ENCODE measurements at regions not wholly inside any gene's neighbourhood (a gene's known extent, or its start where the extent isn't known, plus 50 kb on each side); places are given as distances from the start of the nearest gene placed in this dataset.
"Not testable (repeated sequence)": the region's sequence is repeated elsewhere in the genome, so short reads cannot be mapped to it uniquely, and the experiment has no call there.

DNA sequence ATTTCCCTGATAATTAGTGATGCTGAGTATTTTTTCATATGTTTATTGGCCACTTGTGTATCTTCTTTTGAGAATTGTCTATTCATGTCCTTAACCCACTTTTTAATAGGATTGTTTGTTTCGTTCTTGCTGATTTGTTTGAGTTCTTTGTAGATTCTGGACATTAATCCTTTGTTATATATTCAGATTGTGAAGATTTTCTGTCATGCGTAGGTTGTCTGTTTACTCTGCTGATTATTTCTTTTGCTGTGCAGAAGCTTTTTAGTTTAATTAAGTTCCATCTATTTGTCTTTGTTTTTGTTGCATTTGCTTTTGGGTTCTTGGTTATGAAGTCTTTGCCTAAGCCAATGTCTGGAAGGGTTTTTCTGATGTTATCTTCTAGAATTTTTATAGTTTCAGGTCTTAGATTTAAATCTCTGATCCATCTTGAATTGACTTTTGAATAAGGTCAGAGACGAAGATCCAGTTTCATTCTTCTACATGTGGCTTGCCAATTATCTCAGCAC is 438.4 kb upstream of the TBL1XR1 start:
- TF ChIP-seq, protein P1, sequence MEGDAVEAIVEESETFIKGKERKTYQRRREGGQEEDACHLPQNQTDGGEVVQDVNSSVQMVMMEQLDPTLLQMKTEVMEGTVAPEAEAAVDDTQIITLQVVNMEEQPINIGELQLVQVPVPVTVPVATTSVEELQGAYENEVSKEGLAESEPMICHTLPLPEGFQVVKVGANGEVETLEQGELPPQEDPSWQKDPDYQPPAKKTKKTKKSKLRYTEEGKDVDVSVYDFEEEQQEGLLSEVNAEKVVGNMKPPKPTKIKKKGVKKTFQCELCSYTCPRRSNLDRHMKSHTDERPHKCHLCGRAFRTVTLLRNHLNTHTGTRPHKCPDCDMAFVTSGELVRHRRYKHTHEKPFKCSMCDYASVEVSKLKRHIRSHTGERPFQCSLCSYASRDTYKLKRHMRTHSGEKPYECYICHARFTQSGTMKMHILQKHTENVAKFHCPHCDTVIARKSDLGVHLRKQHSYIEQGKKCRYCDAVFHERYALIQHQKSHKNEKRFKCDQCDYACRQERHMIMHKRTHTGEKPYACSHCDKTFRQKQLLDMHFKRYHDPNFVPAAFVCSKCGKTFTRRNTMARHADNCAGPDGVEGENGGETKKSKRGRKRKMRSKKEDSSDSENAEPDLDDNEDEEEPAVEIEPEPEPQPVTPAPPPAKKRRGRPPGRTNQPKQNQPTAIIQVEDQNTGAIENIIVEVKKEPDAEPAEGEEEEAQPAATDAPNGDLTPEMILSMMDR (conservative IDR thresholded peaks at IDR 0.05; ENCODE audit: low read depth, low read length), result not testable (repeated sequence)
- not testable (repeated sequence) for TF ChIP-seq EZH2 (IDR thresholded peaks at IDR 0.05; ENCODE audit: borderline replicate concordance, low read depth, low read length, poor library complexity, severe bottlenecking)

All from A673 (cell line).